ENCODE measurements at regions not wholly inside any gene's neighbourhood (a gene's known extent, or its start where the extent isn't known, plus 50 kb on each side); places are given as distances from the start of the nearest gene placed in this dataset.

DNA sequence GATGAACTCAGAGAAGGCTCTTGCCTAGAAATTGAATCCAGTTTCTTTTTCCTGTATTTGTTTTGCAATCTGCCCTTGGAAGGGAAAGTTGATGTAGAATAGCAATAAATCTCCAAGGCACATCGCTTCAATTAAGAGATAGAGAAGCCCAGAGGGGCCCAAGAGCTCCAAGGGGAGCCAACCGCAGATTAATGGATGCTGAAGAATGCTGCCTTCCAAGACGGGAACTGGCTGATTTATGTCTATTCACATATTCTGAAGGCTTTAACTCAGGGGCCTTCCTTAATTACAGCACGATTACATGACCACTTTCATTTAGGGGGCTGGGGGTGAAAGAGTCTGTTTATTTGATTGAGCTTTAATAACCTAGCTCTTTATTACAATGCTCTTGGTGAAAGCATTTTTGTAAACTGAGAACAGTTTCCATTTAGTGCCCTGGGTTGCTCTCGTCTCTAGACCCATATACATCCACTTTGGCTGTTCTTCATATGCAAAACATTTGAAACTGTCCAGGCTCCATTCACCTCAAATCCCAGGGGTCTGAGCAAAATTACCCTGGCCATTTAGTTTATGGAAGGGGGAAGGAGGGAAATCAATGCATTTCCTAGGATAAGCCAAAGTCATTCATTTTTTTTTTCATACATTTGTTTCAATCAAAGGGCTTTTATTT, 87.4 kb upstream of the CLDN14 start:
- Histone ChIP-seq H3K9ac (no peak overlapping the region), H3K4me2 (no peak overlapping the region), H3K79me2 (ENCODE audit: insufficient read depth) (no peaks in the 10 kb centered on the region), H3K27me3 (ENCODE audit: insufficient read depth) (peaks cover 90% of the 10 kb centered on the region), H3K4me3 (ENCODE audit: low read depth in 2 of 2, low read length in 1 of 2) (no peak overlapping the region), H3K4me1 (ENCODE audit: control insufficient read depth in 1 of 2, insufficient read depth in 2 of 2, low read depth in 1 of 2, low read length in 1 of 2) (no peaks in the 10 kb centered on the region; a peak in 1 of 4 replicates), H3K9me3 (no peaks in the 10 kb centered on the region), H4K20me1 (ENCODE audit: insufficient read depth) (no peaks in the 10 kb centered on the region), H3K36me3 (replicated peaks in 1 of 2; ENCODE audit: control insufficient read depth in 1 of 2, insufficient read depth in 2 of 2, low read length in 1 of 2) (no peaks in the 10 kb centered on the region), H3K27ac (ENCODE audit: low read depth in 2 of 2, low read length in 1 of 2) (no peak overlapping the region), H3K9me2 (no peaks in the 10 kb centered on the region), H3F3A (replicated peaks; ENCODE audit: insufficient read depth) (no peaks in the 10 kb centered on the region), H2AFZ (ENCODE audit: low read depth) (no peak overlapping the region)
- TF ChIP-seq YY1 (IDR thresholded peaks at IDR 0.05; ENCODE audit: low read depth) (no peak), TCF12 (IDR thresholded peaks at IDR 0.05) (no peak), FOSL2 (IDR thresholded peaks at IDR 0.05; ENCODE audit: borderline replicate concordance, low read depth) (no peak), RCOR1 (IDR thresholded peaks at IDR 0.05; ENCODE audit: low read length) (no peak), TEAD4 (IDR thresholded peaks at IDR 0.05; ENCODE audit: borderline replicate concordance, insufficient read depth) (no peak), EZH2phosphoT487 (IDR thresholded peaks at IDR 0.05; ENCODE audit: borderline replicate concordance, low read depth) (no peak), MEF2A (IDR thresholded peaks at IDR 0.05; ENCODE audit: borderline replicate concordance, low read depth) (no peak), MXI1 (IDR thresholded peaks at IDR 0.05; ENCODE audit: low read depth, low read length) (no peak)
- ChIA-PET CTCF (interaction anchor here (1.5 kb wide), 1 partner anchor 14 kb away, joined by 3 read pairs; no protein-coding TSS in a partner anchor), POLR2A (no interaction called here)
- DNase-seq: no peak
- WGBS (ENCODE audit: low lambda C conversion rate): 11% methylated on average over 5 of the region's 5 CpGs

- POLR2A ChIA-PET: no interaction called here
Observed at GRCh38 chr21:36569511-36569910, 89.6 kb upstream of the CLDN14 start.

More at GRCh38 chr21:36569511-36569910, 89.6 kb upstream of the CLDN14 start:
- H3K4me1 ChIP-seq (ENCODE audit: control insufficient read depth in 1 of 2, insufficient read depth in 2 of 2, low read depth in 1 of 2, low read length in 1 of 2): no peaks in the 10 kb centered on the region; a peak in 1 of 4 replicates
- no peak for DNase-seq
- no peak overlapping the region for H2AFZ ChIP-seq (ENCODE audit: low read depth)
- no peak overlapping the region for H3K4me3 ChIP-seq (ENCODE audit: low read depth in 2 of 2, low read length in 1 of 2)
- no peaks in the 10 kb centered on the region for H3K36me3 ChIP-seq (replicated peaks in 1 of 2; ENCODE audit: control insufficient read depth in 1 of 2, insufficient read depth in 2 of 2, low read length in 1 of 2)
- peaks cover 70% of the 10 kb centered on the region for H3K27me3 ChIP-seq (ENCODE audit: insufficient read depth)
- no peak overlapping the region for H3K4me2 ChIP-seq
- no peaks in the 10 kb centered on the region for H3F3A ChIP-seq (replicated peaks; ENCODE audit: insufficient read depth)
- H4K20me1 ChIP-seq (ENCODE audit: insufficient read depth): no peaks in the 10 kb centered on the region
- no peaks in the 10 kb centered on the region for H3K79me2 ChIP-seq (ENCODE audit: insufficient read depth)
- no peaks in the 10 kb centered on the region for H3K9me2 ChIP-seq
- H3K9ac ChIP-seq: no peak overlapping the region
- H3K9me3 ChIP-seq: no peaks in the 10 kb centered on the region
- no peak overlapping the region for H3K27ac ChIP-seq (ENCODE audit: low read depth in 2 of 2, low read length in 1 of 2)
- 20% methylated on average over 6 of the region's 6 CpGs for WGBS (ENCODE audit: low lambda C conversion rate)
- TF ChIP-seq MAX (IDR thresholded peaks at IDR 0.05; ENCODE audit: low read depth) (no peak), USF2 (IDR thresholded peaks at IDR 0.05; ENCODE audit: borderline replicate concordance, low read depth, low read length) (no peak), ELF1 (IDR thresholded peaks at IDR 0.05) (no peak), SIN3A (IDR thresholded peaks at IDR 0.05; ENCODE audit: borderline replicate concordance, low read depth, low read length) (no peak), SMC3 (IDR thresholded peaks at IDR 0.05; ENCODE audit: low read depth, low read length) (no peak), FOXM1 (IDR thresholded peaks at IDR 0.05; ENCODE audit: low read depth) (no peak), RFX5 (IDR thresholded peaks at IDR 0.05; ENCODE audit: low read length) (no peak), POLR2AphosphoS5 (IDR thresholded peaks at IDR 0.05; ENCODE audit: low read depth, low read length) (no peak), RXRA (IDR thresholded peaks at IDR 0.05; ENCODE audit: borderline replicate concordance, low read depth) (no peak)
- TF ChIP-seq, protein P1, sequence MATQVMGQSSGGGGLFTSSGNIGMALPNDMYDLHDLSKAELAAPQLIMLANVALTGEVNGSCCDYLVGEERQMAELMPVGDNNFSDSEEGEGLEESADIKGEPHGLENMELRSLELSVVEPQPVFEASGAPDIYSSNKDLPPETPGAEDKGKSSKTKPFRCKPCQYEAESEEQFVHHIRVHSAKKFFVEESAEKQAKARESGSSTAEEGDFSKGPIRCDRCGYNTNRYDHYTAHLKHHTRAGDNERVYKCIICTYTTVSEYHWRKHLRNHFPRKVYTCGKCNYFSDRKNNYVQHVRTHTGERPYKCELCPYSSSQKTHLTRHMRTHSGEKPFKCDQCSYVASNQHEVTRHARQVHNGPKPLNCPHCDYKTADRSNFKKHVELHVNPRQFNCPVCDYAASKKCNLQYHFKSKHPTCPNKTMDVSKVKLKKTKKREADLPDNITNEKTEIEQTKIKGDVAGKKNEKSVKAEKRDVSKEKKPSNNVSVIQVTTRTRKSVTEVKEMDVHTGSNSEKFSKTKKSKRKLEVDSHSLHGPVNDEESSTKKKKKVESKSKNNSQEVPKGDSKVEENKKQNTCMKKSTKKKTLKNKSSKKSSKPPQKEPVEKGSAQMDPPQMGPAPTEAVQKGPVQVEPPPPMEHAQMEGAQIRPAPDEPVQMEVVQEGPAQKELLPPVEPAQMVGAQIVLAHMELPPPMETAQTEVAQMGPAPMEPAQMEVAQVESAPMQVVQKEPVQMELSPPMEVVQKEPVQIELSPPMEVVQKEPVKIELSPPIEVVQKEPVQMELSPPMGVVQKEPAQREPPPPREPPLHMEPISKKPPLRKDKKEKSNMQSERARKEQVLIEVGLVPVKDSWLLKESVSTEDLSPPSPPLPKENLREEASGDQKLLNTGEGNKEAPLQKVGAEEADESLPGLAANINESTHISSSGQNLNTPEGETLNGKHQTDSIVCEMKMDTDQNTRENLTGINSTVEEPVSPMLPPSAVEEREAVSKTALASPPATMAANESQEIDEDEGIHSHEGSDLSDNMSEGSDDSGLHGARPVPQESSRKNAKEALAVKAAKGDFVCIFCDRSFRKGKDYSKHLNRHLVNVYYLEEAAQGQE (IDR thresholded peaks at IDR 0.05; ENCODE audit: low read depth, low read length): no peak
- TF ChIP-seq, protein P2, sequence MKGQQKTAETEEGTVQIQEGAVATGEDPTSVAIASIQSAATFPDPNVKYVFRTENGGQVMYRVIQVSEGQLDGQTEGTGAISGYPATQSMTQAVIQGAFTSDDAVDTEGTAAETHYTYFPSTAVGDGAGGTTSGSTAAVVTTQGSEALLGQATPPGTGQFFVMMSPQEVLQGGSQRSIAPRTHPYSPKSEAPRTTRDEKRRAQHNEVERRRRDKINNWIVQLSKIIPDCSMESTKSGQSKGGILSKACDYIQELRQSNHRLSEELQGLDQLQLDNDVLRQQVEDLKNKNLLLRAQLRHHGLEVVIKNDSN (IDR thresholded peaks at IDR 0.05; ENCODE audit: borderline replicate concordance, low read depth): no peak
- CTCF ChIA-PET: no interaction called here
